T-helper 2 cell (primary cell): ENCODE measurements at regions not wholly inside any gene's neighbourhood (a gene's known extent, or its start where the extent isn't known, plus 50 kb on each side); places are given as distances from the start of the nearest gene placed in this dataset.

ENCODE experiments used
- DNase-seq, 5 experiments: peaks; one replicate each; pipeline versions ENCODE4 v3.0.0 to v3.0.0-alpha.2; 2012 to 2022

GRCh38 chr4:18815779-18816173 is 794.2 kb upstream of the LCORL start:
- DNase-seq: no peak

GRCh38 chr4:18815081-18815778 is 793.7 kb upstream of the LCORL start:
- no peak for DNase-seq

GRCh38 chr4:18813771-18814170 is 792.2 kb upstream of the LCORL start:
- DNase-seq: no peak

- DNase-seq: no peak
These were observed 791.5 kb upstream of the LCORL start for GRCh38 chr4:18813055-18813454.

- DNase-seq: no peak
These were observed 782.2 kb upstream of the LCORL start for GRCh38 chr4:18803781-18804180.

- DNase-seq: no peak
These were observed 776.6 kb upstream of the LCORL start for GRCh38 chr4:18798123-18798522.

GRCh38 chr4:18795794-18796193 is 774.2 kb upstream of the LCORL start:
- DNase-seq: no peak

- DNase-seq: no peak
These were observed 755.8 kb upstream of the LCORL start for GRCh38 chr4:18777190-18777930.

GRCh38 chr4:18767921-18768320 is 746.4 kb upstream of the LCORL start:
- DNase-seq: no peak

GRCh38 chr4:18756671-18757070 is 735.1 kb upstream of the LCORL start:
- no peak for DNase-seq

- no peak for DNase-seq
These were observed 732.6 kb upstream of the LCORL start for GRCh38 chr4:18754180-18754579.

- no peak for DNase-seq
These were observed 729.5 kb upstream of the LCORL start for GRCh38 chr4:18751083-18751482.

GRCh38 chr4:18749391-18749790 is 727.8 kb upstream of the LCORL start:
- no peak for DNase-seq

- DNase-seq: no peak
These were observed 715.0 kb upstream of the LCORL start for GRCh38 chr4:18736551-18736950.

- no peak for DNase-seq
These were observed 714.2 kb upstream of the LCORL start for GRCh38 chr4:18735740-18736268.

GRCh38 chr4:18734405-18734804 is 712.9 kb upstream of the LCORL start:
- DNase-seq: no peak

- DNase-seq: no peak
These were observed 712.4 kb upstream of the LCORL start for GRCh38 chr4:18733961-18734360.

- no peak for DNase-seq
These were observed 701.2 kb upstream of the LCORL start for GRCh38 chr4:18722748-18723191.

- no peak for DNase-seq
These were observed 676.7 kb upstream of the LCORL start for GRCh38 chr4:18698119-18698883.

GRCh38 chr4:18695733-18696527 is 674.4 kb upstream of the LCORL start:
- DNase-seq: no peak

- no peak for DNase-seq
These were observed 670.1 kb upstream of the LCORL start for GRCh38 chr4:18691431-18692200.
